Left ventricle myocardium inferior (tissue), 1 donor: ENCODE measurements at regions not wholly inside any gene's neighbourhood (a gene's known extent, or its start where the extent isn't known, plus 50 kb on each side); places are given as distances from the start of the nearest gene placed in this dataset.

ENCODE experiments used
- DNase-seq: peaks from one replicate; pipeline ENCODE4 v3.0.0-alpha.2; 2020
- H3K27ac ChIP-seq: fragments of 200-600 bp; replicated peaks from 2 replicates; pipeline ENCODE4 v1.8.0; 2021
- H3K27me3 ChIP-seq: fragments of 200-600 bp; 2 replicates; pipeline ENCODE4 v1.8.0; 2021; ENCODE audit warnings: low read depth
- H3K36me3 ChIP-seq: fragments of 200-600 bp; 2 replicates; pipeline ENCODE4 v1.8.0; 2021
- H3K4me1 ChIP-seq: fragments of 200-600 bp; 2 replicates; pipeline ENCODE4 v1.8.0; 2021
- H3K4me3 ChIP-seq: fragments of 200-600 bp; 2 replicates; pipeline ENCODE4 v1.8.0; 2021; ENCODE audit warnings: mild to moderate bottlenecking, moderate library complexity
- H3K9me3 ChIP-seq: fragments of 200-600 bp; replicated peaks from 2 replicates; pipeline ENCODE4 v1.8.0; 2021
- intact Hi-C: fragments of 100-400 bp; cut with micrococcal nuclease; formaldehyde crosslinking; loops from one replicate; pipeline ENCODE4 v1.11.0; 2022
- TF ChIP-seq, protein P1 (sequence below): fragments of 200-600 bp; IDR thresholded peaks from 2 replicates; pipeline ENCODE4 v1.8.0; 2021; ENCODE audit warnings: antibody characterized with exemption, mild to moderate bottlenecking, borderline replicate concordance
- donor health status: DM: no; HTN: yes; CAD: no; lungs with severe emphysema.

- no peaks in the 10 kb centered on the region for H3K4me1 ChIP-seq
- intact Hi-C loops = no loop called here
- DNase-seq = no peak
- peaks cover 55% of the 10 kb centered on the region for H3K27me3 ChIP-seq
- no peak overlapping the region for H3K27ac ChIP-seq
- TF ChIP-seq, protein P1, sequence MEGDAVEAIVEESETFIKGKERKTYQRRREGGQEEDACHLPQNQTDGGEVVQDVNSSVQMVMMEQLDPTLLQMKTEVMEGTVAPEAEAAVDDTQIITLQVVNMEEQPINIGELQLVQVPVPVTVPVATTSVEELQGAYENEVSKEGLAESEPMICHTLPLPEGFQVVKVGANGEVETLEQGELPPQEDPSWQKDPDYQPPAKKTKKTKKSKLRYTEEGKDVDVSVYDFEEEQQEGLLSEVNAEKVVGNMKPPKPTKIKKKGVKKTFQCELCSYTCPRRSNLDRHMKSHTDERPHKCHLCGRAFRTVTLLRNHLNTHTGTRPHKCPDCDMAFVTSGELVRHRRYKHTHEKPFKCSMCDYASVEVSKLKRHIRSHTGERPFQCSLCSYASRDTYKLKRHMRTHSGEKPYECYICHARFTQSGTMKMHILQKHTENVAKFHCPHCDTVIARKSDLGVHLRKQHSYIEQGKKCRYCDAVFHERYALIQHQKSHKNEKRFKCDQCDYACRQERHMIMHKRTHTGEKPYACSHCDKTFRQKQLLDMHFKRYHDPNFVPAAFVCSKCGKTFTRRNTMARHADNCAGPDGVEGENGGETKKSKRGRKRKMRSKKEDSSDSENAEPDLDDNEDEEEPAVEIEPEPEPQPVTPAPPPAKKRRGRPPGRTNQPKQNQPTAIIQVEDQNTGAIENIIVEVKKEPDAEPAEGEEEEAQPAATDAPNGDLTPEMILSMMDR = no peak
- H3K9me3 ChIP-seq = no peaks in the 10 kb centered on the region
- H3K4me3 ChIP-seq = no peak overlapping the region
- H3K36me3 ChIP-seq = no peaks in the 10 kb centered on the region
Observed at GRCh38 chr1:157310401-157310800, 172.2 kb upstream of the ETV3 start.

GRCh38 chr1:157307491-157307890 is 169.3 kb upstream of the ETV3 start:
- no peaks in the 10 kb centered on the region for H3K9me3 ChIP-seq
- TF ChIP-seq, protein P1 = no peak
- intact Hi-C loops = no loop called here
- no peak for DNase-seq
- H3K27me3 ChIP-seq = peaks cover 30% of the 10 kb centered on the region
- H3K36me3 ChIP-seq = no peaks in the 10 kb centered on the region
- no peak overlapping the region for H3K27ac ChIP-seq
- H3K4me1 ChIP-seq = no peaks in the 10 kb centered on the region
- H3K4me3 ChIP-seq = no peak overlapping the region

- DNase-seq = no peak
- no peaks in the 10 kb centered on the region for H3K36me3 ChIP-seq
- H3K4me3 ChIP-seq = no peak overlapping the region
- H3K27ac ChIP-seq = no peak overlapping the region
- intact Hi-C loops = no loop called here
- H3K4me1 ChIP-seq = no peaks in the 10 kb centered on the region
- H3K27me3 ChIP-seq = peaks cover 27% of the 10 kb centered on the region
- H3K9me3 ChIP-seq = no peaks in the 10 kb centered on the region
- TF ChIP-seq, protein P1 = no peak
Observed at GRCh38 chr1:157306896-157307295, 168.7 kb upstream of the ETV3 start.

GRCh38 chr1:157304271-157304670 is 166.1 kb upstream of the ETV3 start:
- no peak overlapping the region for H3K27ac ChIP-seq
- intact Hi-C loops = no loop called here
- no peak for DNase-seq
- no peak overlapping the region for H3K4me3 ChIP-seq
- no peaks in the 10 kb centered on the region for H3K4me1 ChIP-seq
- TF ChIP-seq, protein P1 = no peak
- no peaks in the 10 kb centered on the region for H3K36me3 ChIP-seq
- H3K9me3 ChIP-seq = no peaks in the 10 kb centered on the region
- peaks cover 4% of the 10 kb centered on the region for H3K27me3 ChIP-seq

GRCh38 chr1:157302724-157303123 is 164.5 kb upstream of the ETV3 start:
- TF ChIP-seq, protein P1 = no peak

GRCh38 chr1:157302199-157302497 is 164.0 kb upstream of the ETV3 start:
- H3K9me3 ChIP-seq = no peaks in the 10 kb centered on the region
- intact Hi-C loops = no loop called here
- no peaks in the 10 kb centered on the region for H3K36me3 ChIP-seq
- no peak overlapping the region for H3K4me3 ChIP-seq
- DNase-seq = no peak
- H3K27ac ChIP-seq = no peak overlapping the region
- peaks cover 3% of the 10 kb centered on the region for H3K27me3 ChIP-seq
- TF ChIP-seq, protein P1 = no peak
- H3K4me1 ChIP-seq = no peaks in the 10 kb centered on the region

More at GRCh38 chr1:157302724-157303123, 164.5 kb upstream of the ETV3 start:
- DNase-seq = no peak
- no peaks in the 10 kb centered on the region for H3K4me1 ChIP-seq
- H3K9me3 ChIP-seq = no peaks in the 10 kb centered on the region
- intact Hi-C loops = no loop called here
- no peak overlapping the region for H3K4me3 ChIP-seq
- H3K27me3 ChIP-seq = peaks cover 3% of the 10 kb centered on the region
- no peak overlapping the region for H3K27ac ChIP-seq
- no peaks in the 10 kb centered on the region for H3K36me3 ChIP-seq
